ENCODE measurements at regions not wholly inside any gene's neighbourhood (a gene's known extent, or its start where the extent isn't known, plus 50 kb on each side); places are given as distances from the start of the nearest gene placed in this dataset.

- TF ChIP-seq, protein P1, sequence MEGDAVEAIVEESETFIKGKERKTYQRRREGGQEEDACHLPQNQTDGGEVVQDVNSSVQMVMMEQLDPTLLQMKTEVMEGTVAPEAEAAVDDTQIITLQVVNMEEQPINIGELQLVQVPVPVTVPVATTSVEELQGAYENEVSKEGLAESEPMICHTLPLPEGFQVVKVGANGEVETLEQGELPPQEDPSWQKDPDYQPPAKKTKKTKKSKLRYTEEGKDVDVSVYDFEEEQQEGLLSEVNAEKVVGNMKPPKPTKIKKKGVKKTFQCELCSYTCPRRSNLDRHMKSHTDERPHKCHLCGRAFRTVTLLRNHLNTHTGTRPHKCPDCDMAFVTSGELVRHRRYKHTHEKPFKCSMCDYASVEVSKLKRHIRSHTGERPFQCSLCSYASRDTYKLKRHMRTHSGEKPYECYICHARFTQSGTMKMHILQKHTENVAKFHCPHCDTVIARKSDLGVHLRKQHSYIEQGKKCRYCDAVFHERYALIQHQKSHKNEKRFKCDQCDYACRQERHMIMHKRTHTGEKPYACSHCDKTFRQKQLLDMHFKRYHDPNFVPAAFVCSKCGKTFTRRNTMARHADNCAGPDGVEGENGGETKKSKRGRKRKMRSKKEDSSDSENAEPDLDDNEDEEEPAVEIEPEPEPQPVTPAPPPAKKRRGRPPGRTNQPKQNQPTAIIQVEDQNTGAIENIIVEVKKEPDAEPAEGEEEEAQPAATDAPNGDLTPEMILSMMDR (IDR thresholded peaks at IDR 0.05) = no peak
- TF ChIP-seq POLR2A (IDR thresholded peaks at IDR 0.05) = no peak
- TF ChIP-seq EP300 (IDR thresholded peaks at IDR 0.05) = no peak
- TF ChIP-seq POLR2AphosphoS5 (IDR thresholded peaks at IDR 0.05) = no peak
Observed at GRCh38 chr12:30043151-30043847, 259.6 kb upstream of the TMTC1 start.

Measured in sigmoid colon (tissue), 4 donors.